ENCODE measurements at regions not wholly inside any gene's neighbourhood (a gene's known extent, or its start where the extent isn't known, plus 50 kb on each side); places are given as distances from the start of the nearest gene placed in this dataset.

DNA sequence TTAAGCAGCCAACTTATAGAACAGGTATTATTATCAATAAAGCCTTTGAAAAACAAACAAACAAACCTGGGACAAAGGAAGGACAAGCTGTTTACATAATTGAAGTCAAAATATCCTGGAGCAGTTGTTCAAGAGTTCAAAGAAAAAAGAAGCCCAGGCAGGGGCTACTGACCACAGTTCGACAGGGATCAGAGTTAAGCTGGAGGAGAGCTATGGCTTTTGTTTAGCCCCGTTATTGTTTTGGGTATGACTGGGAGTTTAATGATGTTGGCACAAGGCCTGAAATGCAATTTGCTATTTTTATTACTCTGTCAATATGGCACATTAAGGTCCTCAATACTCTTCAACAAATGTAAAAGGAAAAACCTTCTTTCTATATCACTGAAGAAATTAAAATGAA is 624.4 kb upstream of the KLHL1 start:
- no peak for DNase-seq
- Histone ChIP-seq H3K4me2 (no peak overlapping the region), H3K79me2 (ENCODE audit: low read depth) (no peaks in the 10 kb centered on the region), H3K36me3 (ENCODE audit: low read depth) (no peaks in the 10 kb centered on the region), H2AFZ (no peak overlapping the region), H3K27me3 (ENCODE audit: insufficient read depth, low read depth) (no peaks in the 10 kb centered on the region), H3F3A (ENCODE audit: insufficient read depth, low read depth) (no peaks in the 10 kb centered on the region), H3K27ac (no peak overlapping the region), H3K4me1 (replicated peaks; ENCODE audit: insufficient read depth) (no peaks in the 10 kb centered on the region), H3K9me3 (ENCODE audit: insufficient read depth, low read depth) (no peaks in the 10 kb centered on the region), H3K4me3 (no peak overlapping the region), H4K20me1 (ENCODE audit: insufficient read depth) (no peaks in the 10 kb centered on the region), H3K9me2 (ENCODE audit: insufficient read depth) (no peaks in the 10 kb centered on the region)
- TF ChIP-seq EZH2 (IDR thresholded peaks at IDR 0.05; ENCODE audit: low read depth) = no peak
- TF ChIP-seq, protein P1, sequence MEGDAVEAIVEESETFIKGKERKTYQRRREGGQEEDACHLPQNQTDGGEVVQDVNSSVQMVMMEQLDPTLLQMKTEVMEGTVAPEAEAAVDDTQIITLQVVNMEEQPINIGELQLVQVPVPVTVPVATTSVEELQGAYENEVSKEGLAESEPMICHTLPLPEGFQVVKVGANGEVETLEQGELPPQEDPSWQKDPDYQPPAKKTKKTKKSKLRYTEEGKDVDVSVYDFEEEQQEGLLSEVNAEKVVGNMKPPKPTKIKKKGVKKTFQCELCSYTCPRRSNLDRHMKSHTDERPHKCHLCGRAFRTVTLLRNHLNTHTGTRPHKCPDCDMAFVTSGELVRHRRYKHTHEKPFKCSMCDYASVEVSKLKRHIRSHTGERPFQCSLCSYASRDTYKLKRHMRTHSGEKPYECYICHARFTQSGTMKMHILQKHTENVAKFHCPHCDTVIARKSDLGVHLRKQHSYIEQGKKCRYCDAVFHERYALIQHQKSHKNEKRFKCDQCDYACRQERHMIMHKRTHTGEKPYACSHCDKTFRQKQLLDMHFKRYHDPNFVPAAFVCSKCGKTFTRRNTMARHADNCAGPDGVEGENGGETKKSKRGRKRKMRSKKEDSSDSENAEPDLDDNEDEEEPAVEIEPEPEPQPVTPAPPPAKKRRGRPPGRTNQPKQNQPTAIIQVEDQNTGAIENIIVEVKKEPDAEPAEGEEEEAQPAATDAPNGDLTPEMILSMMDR (conservative IDR thresholded peaks at IDR 0.05) = no peak
- BruUV-seq (replicated peaks) = no TSS peak
- ChIA-PET CTCF (no interaction called here), POLR2A (ENCODE audit: unreplicated experiment) (no interaction called here)
- intact Hi-C loops (cut with micrococcal nuclease; ENCODE audit: unreplicated experiment) = no loop called here

DNA sequence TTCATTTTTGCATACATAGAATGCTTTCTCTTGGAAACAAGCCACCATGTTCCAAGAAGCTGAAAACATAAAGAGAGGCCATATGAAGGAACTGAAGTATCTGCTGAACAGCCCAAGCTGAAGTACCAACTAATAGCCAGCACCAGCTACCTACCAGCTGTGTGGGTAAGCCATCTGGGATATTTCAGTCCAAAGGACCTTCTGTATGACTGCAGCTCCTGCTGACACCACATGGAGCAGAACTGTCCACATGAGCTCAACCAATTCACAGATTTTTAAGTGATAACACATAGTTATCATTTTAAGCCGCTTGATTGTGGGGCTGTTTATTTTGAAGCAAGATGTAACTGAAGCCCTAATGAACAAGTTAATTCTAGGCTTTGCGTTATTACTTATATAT is 621.1 kb upstream of the KLHL1 start:
- no peaks in the 10 kb centered on the region for H4K20me1 ChIP-seq (ENCODE audit: insufficient read depth)
- no peak overlapping the region for H3K27ac ChIP-seq
- no peak overlapping the region for H3K4me3 ChIP-seq
- no peaks in the 10 kb centered on the region for H3K4me1 ChIP-seq (replicated peaks; ENCODE audit: insufficient read depth)
- no peaks in the 10 kb centered on the region for H3K9me2 ChIP-seq (ENCODE audit: insufficient read depth)
- intact Hi-C loops (cut with micrococcal nuclease; ENCODE audit: unreplicated experiment) = no loop called here
- no peaks in the 10 kb centered on the region for H3K9me3 ChIP-seq (ENCODE audit: insufficient read depth, low read depth)
- BruUV-seq (replicated peaks) = no TSS peak
- ChIA-PET CTCF (no interaction called here), POLR2A (ENCODE audit: unreplicated experiment) (no interaction called here)
- no peaks in the 10 kb centered on the region for H3K27me3 ChIP-seq (ENCODE audit: insufficient read depth, low read depth)
- H3K79me2 ChIP-seq (ENCODE audit: low read depth) = no peaks in the 10 kb centered on the region
- DNase-seq = no peak
- no peaks in the 10 kb centered on the region for H3F3A ChIP-seq (ENCODE audit: insufficient read depth, low read depth)
- TF ChIP-seq EZH2 (IDR thresholded peaks at IDR 0.05; ENCODE audit: low read depth) = no peak
- TF ChIP-seq, protein P1 (conservative IDR thresholded peaks at IDR 0.05) = no peak
- H2AFZ ChIP-seq = no peak overlapping the region
- no peaks in the 10 kb centered on the region for H3K36me3 ChIP-seq (ENCODE audit: low read depth)
- no peak overlapping the region for H3K4me2 ChIP-seq

DNA sequence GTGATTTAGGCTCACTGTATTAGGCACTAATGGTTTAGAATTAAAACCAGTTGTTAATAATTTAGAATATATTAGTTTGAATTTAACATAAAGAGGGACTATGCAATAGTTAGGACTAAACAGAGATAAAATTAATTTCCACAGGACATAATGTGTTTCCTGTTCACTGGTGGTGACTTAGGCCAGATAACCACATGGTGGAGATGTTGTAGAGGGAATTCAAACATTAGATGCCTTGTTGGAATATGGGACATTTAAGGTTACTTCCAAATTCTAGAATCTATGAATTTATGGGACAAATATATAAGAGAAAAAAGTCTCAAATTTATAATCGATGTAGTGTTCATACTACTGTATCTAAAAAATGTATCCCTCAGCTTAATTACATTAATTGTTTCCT is 615.5 kb upstream of the KLHL1 start:
- no peak overlapping the region for H3K4me2 ChIP-seq
- 0 out of 2 replicates have a peak, but pooled peaks cover 3% of the 10 kb centered on the region for H4K20me1 ChIP-seq (ENCODE audit: insufficient read depth)
- no peak for DNase-seq
- H3K27ac ChIP-seq = no peak overlapping the region
- H3K36me3 ChIP-seq (ENCODE audit: low read depth) = no peaks in the 10 kb centered on the region
- no TSS peak for BruUV-seq (replicated peaks)
- no peaks in the 10 kb centered on the region for H3K9me2 ChIP-seq (ENCODE audit: insufficient read depth)
- CTCF ChIA-PET = no interaction called here
- TF ChIP-seq, protein P1 (conservative IDR thresholded peaks at IDR 0.05) = no peak
- no peak for TF ChIP-seq EZH2 (IDR thresholded peaks at IDR 0.05; ENCODE audit: low read depth)
- H3K27me3 ChIP-seq (ENCODE audit: insufficient read depth, low read depth) = no peaks in the 10 kb centered on the region
- H3K4me1 ChIP-seq (replicated peaks; ENCODE audit: insufficient read depth) = no peaks in the 10 kb centered on the region
- H3K79me2 ChIP-seq (ENCODE audit: low read depth) = no peaks in the 10 kb centered on the region
- intact Hi-C loops (cut with micrococcal nuclease; ENCODE audit: unreplicated experiment) = no loop called here
- POLR2A ChIA-PET (ENCODE audit: unreplicated experiment) = no interaction called here
- no peak overlapping the region for H3K4me3 ChIP-seq
- no peak overlapping the region for H2AFZ ChIP-seq
- H3F3A ChIP-seq (ENCODE audit: insufficient read depth, low read depth) = no peaks in the 10 kb centered on the region
- no peaks in the 10 kb centered on the region for H3K9me3 ChIP-seq (ENCODE audit: insufficient read depth, low read depth)

Measured in PC-9 (cell line).